ENCODE measurements at regions not wholly inside any gene's neighbourhood (a gene's known extent, or its start where the extent isn't known, plus 50 kb on each side); places are given as distances from the start of the nearest gene placed in this dataset.

- TF ChIP-seq CHD7 (IDR thresholded peaks at IDR 0.05; ENCODE audit: insufficient replicate concordance, low read length): no peak
- TF ChIP-seq SIN3A (conservative IDR thresholded peaks at IDR 0.05 in 1 of 2, IDR thresholded peaks at IDR 0.05 in 1 of 2; ENCODE audit: low read depth in 1 of 2, low read length in 2 of 2): no peak
- TF ChIP-seq CHD2 (IDR thresholded peaks at IDR 0.05; ENCODE audit: low read length): no peak
- no peak for TF ChIP-seq CTBP2 (IDR thresholded peaks at IDR 0.05; ENCODE audit: borderline replicate concordance, insufficient read depth, insufficient read length, low read length)
- no peak for TF ChIP-seq FOSL1 (IDR thresholded peaks at IDR 0.05; ENCODE audit: insufficient read depth, low read depth, low read length)
- TF ChIP-seq POU5F1 (IDR thresholded peaks at IDR 0.05; ENCODE audit: low read depth, low read length): no peak
- TF ChIP-seq, protein P1, sequence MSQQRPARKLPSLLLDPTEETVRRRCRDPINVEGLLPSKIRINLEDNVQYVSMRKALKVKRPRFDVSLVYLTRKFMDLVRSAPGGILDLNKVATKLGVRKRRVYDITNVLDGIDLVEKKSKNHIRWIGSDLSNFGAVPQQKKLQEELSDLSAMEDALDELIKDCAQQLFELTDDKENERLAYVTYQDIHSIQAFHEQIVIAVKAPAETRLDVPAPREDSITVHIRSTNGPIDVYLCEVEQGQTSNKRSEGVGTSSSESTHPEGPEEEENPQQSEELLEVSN (IDR thresholded peaks at IDR 0.05): no peak
- no peak for TF ChIP-seq SIRT6 (IDR thresholded peaks at IDR 0.05; ENCODE audit: low read length)
- no peak for TF ChIP-seq HDAC2 (IDR thresholded peaks at IDR 0.05; ENCODE audit: borderline replicate concordance in 1 of 2, low read depth in 2 of 2, low read length in 2 of 2)
- TF ChIP-seq EGR1 (IDR thresholded peaks at IDR 0.05; ENCODE audit: borderline replicate concordance, low read depth, low read length): no peak
- TF ChIP-seq JUND (IDR thresholded peaks at IDR 0.05; ENCODE audit: low read length): no peak
Observed at GRCh38 chr5:5828619-5829018, 406.1 kb downstream of the ICE1 start (continued).

Data from H1 (cell line).